OCI-LY3 (cell line): ENCODE measurements at regions not wholly inside any gene's neighbourhood (a gene's known extent, or its start where the extent isn't known, plus 50 kb on each side); places are given as distances from the start of the nearest gene placed in this dataset.

Experiments used
- CTCF ChIP-seq: fragments of 200-600, 300-600 bp; sonication (generic); IDR thresholded peaks from 2 replicates; pipeline ENCODE4 v1.5.1; 2014; ENCODE audit warnings: antibody characterized with exemption, low read length, low read depth
- EZH2phosphoT487 ChIP-seq: fragments of 200-600 bp; shearing (Covaris generic); IDR thresholded peaks from 2 replicates; pipeline ENCODE4 v1.6.1; 2018; ENCODE audit warnings: antibody characterized with exemption, mixed run types, low read depth

- TF ChIP-seq CTCF = no peak
- no peak for TF ChIP-seq EZH2phosphoT487
Observed at GRCh38 chr14:51478175-51478621, 173.5 kb upstream of the FRMD6 start.
